ENCODE measurements at regions not wholly inside any gene's neighbourhood (a gene's known extent, or its start where the extent isn't known, plus 50 kb on each side); places are given as distances from the start of the nearest gene placed in this dataset.

DNA sequence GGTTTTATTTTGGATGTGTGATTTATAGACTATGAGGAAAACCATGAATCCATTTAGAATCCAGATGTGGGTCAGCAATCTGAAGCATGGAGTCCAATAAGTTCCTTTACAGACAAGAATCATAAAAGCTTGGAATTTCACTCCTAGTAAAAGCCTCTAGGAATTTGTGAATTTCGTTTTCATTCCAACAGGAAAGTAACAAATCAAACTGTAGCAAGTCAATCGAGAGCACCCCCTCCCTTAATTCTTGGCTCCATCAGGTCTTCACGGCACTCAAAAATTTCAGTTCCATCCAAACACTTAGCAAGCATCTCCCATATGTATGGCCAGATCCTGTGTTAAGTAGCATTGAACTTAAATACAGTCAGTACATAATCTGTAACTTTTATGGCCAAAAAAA lies 143.6 kb upstream of the POU2AF2 start:
- H3K36me3 ChIP-seq = no peaks in the 10 kb centered on the region
- DNase-seq (ENCODE audit: low spot score) = no peak
- no peaks in the 10 kb centered on the region for H3K27me3 ChIP-seq (replicated peaks; ENCODE audit: insufficient read depth)
- H3K9me3 ChIP-seq = no peaks in the 10 kb centered on the region
- no peak overlapping the region for H3K4me3 ChIP-seq
- H3K4me1 ChIP-seq (replicated peaks) = no peaks in the 10 kb centered on the region
- intact Hi-C loops (cut with DNase I) = no loop called here
- no peak overlapping the region for H3K27ac ChIP-seq
- TF ChIP-seq POLR2AphosphoS5 (IDR thresholded peaks at IDR 0.05) (no peak), POLR2A (IDR thresholded peaks at IDR 0.05) (no peak)
- TF ChIP-seq, protein P1, sequence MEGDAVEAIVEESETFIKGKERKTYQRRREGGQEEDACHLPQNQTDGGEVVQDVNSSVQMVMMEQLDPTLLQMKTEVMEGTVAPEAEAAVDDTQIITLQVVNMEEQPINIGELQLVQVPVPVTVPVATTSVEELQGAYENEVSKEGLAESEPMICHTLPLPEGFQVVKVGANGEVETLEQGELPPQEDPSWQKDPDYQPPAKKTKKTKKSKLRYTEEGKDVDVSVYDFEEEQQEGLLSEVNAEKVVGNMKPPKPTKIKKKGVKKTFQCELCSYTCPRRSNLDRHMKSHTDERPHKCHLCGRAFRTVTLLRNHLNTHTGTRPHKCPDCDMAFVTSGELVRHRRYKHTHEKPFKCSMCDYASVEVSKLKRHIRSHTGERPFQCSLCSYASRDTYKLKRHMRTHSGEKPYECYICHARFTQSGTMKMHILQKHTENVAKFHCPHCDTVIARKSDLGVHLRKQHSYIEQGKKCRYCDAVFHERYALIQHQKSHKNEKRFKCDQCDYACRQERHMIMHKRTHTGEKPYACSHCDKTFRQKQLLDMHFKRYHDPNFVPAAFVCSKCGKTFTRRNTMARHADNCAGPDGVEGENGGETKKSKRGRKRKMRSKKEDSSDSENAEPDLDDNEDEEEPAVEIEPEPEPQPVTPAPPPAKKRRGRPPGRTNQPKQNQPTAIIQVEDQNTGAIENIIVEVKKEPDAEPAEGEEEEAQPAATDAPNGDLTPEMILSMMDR (IDR thresholded peaks at IDR 0.05) = no peak
- 35% methylated on average over 3 of the region's 3 CpGs for WGBS

DNA sequence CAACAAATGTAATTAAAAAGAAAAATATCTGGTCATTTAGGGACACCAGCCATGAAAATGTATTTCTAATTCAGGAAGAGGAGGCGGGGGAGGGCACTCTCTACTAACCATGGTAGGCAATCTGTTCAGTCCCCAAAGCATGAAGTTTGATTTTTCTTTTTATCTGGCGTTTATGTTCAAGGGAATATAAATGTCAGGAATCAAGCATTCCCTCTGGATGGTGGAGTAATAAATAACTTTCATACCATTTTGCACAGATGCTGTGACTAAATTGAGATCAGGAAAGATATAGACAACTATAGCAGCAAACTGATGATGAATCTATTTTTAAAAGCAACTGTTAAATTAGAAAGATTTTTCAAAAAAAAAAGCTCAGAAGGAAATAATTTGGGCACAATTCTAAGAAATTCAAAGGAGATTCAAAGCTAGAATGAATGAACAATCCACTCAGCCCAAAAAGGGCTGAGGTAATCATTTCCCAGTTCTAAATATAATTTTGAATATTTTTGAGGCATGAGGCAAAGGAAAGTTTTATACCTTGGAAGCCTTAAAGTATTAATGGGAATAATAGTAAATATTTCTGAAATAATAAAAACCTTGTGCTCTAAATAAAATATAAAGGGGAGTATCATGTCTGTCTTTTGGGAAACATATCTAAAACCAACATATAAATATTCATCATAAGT lies 146.4 kb upstream of the POU2AF2 start:
- H3K27ac ChIP-seq = no peak overlapping the region
- WGBS = 66% methylated on average over 2 of the region's 2 CpGs
- no peak for TF ChIP-seq POLR2A (IDR thresholded peaks at IDR 0.05)
- no peak for TF ChIP-seq POLR2AphosphoS5 (IDR thresholded peaks at IDR 0.05)
- TF ChIP-seq, protein P1 (IDR thresholded peaks at IDR 0.05) = no peak
- H3K9me3 ChIP-seq = no peaks in the 10 kb centered on the region
- no peaks in the 10 kb centered on the region for H3K4me1 ChIP-seq (replicated peaks)
- no peak overlapping the region for H3K4me3 ChIP-seq
- H3K27me3 ChIP-seq (replicated peaks; ENCODE audit: insufficient read depth) = no peaks in the 10 kb centered on the region
- no peaks in the 10 kb centered on the region for H3K36me3 ChIP-seq
- intact Hi-C loops (cut with DNase I) = no loop called here
- no peak for DNase-seq (ENCODE audit: low spot score)

DNA sequence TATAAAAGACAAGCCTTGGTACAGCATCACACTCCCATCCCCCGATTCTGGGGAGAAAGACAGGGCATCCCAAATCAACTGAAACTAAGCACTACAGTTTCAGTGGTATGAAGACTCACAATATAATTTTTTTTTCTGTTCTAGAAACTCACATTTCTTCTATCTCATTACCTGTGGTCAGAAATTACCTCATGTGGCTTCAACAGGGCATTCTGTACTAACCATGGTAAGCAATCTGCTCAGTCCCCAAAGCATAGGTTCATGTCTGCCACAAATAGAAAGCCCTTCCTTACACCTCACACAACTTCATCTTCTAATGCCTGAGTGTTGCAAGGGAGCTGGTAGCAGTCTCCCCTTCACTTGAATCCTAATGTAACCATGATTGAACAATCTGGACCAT lies 147.4 kb upstream of the POU2AF2 start:
- TF ChIP-seq, protein P1 (IDR thresholded peaks at IDR 0.05) = no peak
- TF ChIP-seq POLR2AphosphoS5 (IDR thresholded peaks at IDR 0.05) (no peak), POLR2A (IDR thresholded peaks at IDR 0.05) (no peak)
- intact Hi-C loops (cut with DNase I) = no loop called here
- H3K9me3 ChIP-seq = no peaks in the 10 kb centered on the region
- DNase-seq (ENCODE audit: low spot score) = no peak
- H3K36me3 ChIP-seq = no peaks in the 10 kb centered on the region
- H3K4me3 ChIP-seq = no peak overlapping the region
- H3K4me1 ChIP-seq (replicated peaks) = no peaks in the 10 kb centered on the region
- H3K27me3 ChIP-seq (replicated peaks; ENCODE audit: insufficient read depth) = no peaks in the 10 kb centered on the region
- H3K27ac ChIP-seq = no peak overlapping the region
- 87% methylated on average over 1 of the region's 1 CpG for WGBS

DNA sequence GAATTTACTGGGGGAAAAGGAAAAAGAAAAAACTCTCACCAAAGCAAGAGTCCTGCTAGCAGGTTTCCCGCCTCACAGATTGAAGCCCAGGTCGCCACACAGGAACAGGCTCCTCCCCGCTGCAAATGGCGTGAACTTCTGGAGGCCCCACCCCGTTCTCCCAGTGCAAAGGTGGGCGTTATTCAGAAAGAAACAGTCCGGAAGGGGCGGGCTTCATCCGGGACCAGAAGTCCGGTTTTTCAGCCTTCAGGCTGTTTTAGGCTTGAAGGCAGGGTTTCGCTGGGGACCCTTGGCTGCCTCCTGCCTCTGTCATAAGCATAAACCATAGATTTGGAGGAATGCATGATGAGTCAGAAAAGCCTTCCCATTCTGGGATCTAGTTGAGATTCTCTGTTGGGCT lies 148.3 kb upstream of the POU2AF2 start:
- no peak overlapping the region for H3K27ac ChIP-seq
- H3K27me3 ChIP-seq (replicated peaks; ENCODE audit: insufficient read depth) = no peaks in the 10 kb centered on the region
- 69% methylated on average over 11 of the region's 11 CpGs for WGBS
- no peak for TF ChIP-seq POLR2A (IDR thresholded peaks at IDR 0.05)
- TF ChIP-seq, protein P1 (IDR thresholded peaks at IDR 0.05) = no peak
- peak overlapping the region in 1 of 2 donors; percentile 7 for H3K4me3 ChIP-seq
- no peak for DNase-seq (ENCODE audit: low spot score)
- H3K36me3 ChIP-seq = no peaks in the 10 kb centered on the region
- intact Hi-C loops (cut with DNase I) = no loop called here
- H3K4me1 ChIP-seq (replicated peaks) = no peaks in the 10 kb centered on the region
- H3K9me3 ChIP-seq = no peaks in the 10 kb centered on the region

DNA sequence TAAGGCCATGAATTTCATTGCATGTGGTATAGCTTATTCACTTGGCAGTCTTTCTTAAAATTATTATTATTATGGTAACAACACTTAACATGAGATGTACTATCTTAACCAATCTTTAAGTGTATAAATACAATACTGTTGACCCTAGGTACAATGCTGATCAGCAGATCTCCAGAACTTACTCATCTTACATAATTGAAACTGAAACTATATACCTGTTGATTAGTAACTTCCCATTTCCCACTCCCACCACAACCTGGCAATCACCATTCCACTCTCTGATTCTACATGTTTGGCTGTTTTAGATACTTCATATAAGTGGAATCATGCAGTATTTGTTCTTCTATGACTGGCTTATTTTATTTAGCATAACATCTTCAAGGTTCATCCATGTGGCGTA lies 150.2 kb upstream of the POU2AF2 start:
- 93% methylated on average over 1 of the region's 1 CpG for WGBS
- intact Hi-C loops (cut with DNase I) = no loop called here
- H3K9me3 ChIP-seq = no peaks in the 10 kb centered on the region
- TF ChIP-seq, protein P1 (IDR thresholded peaks at IDR 0.05) = no peak
- TF ChIP-seq POLR2A (IDR thresholded peaks at IDR 0.05) = no peak
- TF ChIP-seq POLR2AphosphoS5 (IDR thresholded peaks at IDR 0.05) = no peak
- H3K4me1 ChIP-seq (replicated peaks) = no peaks in the 10 kb centered on the region
- H3K27ac ChIP-seq = no peak overlapping the region
- H3K36me3 ChIP-seq = no peaks in the 10 kb centered on the region
- no peak overlapping the region for H3K4me3 ChIP-seq
- H3K27me3 ChIP-seq (replicated peaks; ENCODE audit: insufficient read depth) = no peaks in the 10 kb centered on the region
- DNase-seq (ENCODE audit: low spot score) = no peak
